IMR-90 (cell line): ENCODE measurements at regions not wholly inside any gene's neighbourhood (a gene's known extent, or its start where the extent isn't known, plus 50 kb on each side); places are given as distances from the start of the nearest gene placed in this dataset.

Source experiments
- ATAC-seq: fragments of 200-7000 bp; cut with Tn5 transposase; 2 replicates; pipeline ENCODE4 v1.9.1; 2020; ENCODE audit warnings: low read depth, mild to moderate bottlenecking, moderate library complexity
- BruUV-seq: library from RNA; stranded (reverse); fragments of 400-500 nt; replicated peaks from 2 replicates; lab custom pipeline; 2021; lab: Mats Ljungman, UMichigan
- CTCF ChIA-PET: fragments of 300-600 bp; formaldehyde crosslinking; extraction: SDS; loops from one replicate; lab custom pipeline; 2021; ENCODE audit warnings: antibody characterized with exemption; lab: Yijun Ruan, JAX
- POLR2A ChIA-PET: fragments of 300-600 bp; sonication (Branson Sonifier 250); formaldehyde crosslinking; loops from one replicate; lab custom pipeline; 2022; ENCODE audit warnings: antibody characterized with exemption; ENCODE audit not compliant: unreplicated experiment; lab: Charles Lee
- DNase-seq: peaks from one replicate; pipeline ENCODE4 v3.0.0; 2013
- H2AFZ ChIP-seq: replicated peaks from 2 replicates; pipeline ENCODE3; 2013; ENCODE audit warnings: low read length, mild to moderate bottlenecking; ENCODE audit not compliant: poor library complexity
- H2AK5ac ChIP-seq: 2 replicates; pipeline ENCODE4 v1.6.1; 2013; ENCODE audit warnings: low read depth, low read length, inconsistent platforms
- H2AK9ac ChIP-seq: replicated peaks from 2 replicates; pipeline ENCODE3; 2013; ENCODE audit warnings: mild to moderate bottlenecking, low read depth, low read length, moderate library complexity; ENCODE audit not compliant: poor library complexity
- H2BK120ac ChIP-seq: 2 replicates; pipeline ENCODE4 v1.6.1; 2013; ENCODE audit warnings: low read depth, low read length, inconsistent platforms
- H2BK15ac ChIP-seq: 3 replicates; pipeline ENCODE4 v1.6.1; 2013; ENCODE audit warnings: low read depth, low read length, inconsistent platforms
- H2BK20ac ChIP-seq: 2 replicates; pipeline ENCODE4 v1.6.1; 2013; ENCODE audit warnings: low read depth, mild to moderate bottlenecking, inconsistent platforms, low read length, moderate library complexity
- H2BK5ac ChIP-seq: 2 replicates; pipeline ENCODE4 v1.6.1; 2013; ENCODE audit warnings: mild to moderate bottlenecking, low read depth, low read length, inconsistent platforms; ENCODE audit not compliant: poor library complexity, severe bottlenecking
- H3K14ac ChIP-seq: replicated peaks from 2 replicates; pipeline ENCODE4 v1.6.1; 2013; ENCODE audit warnings: low read depth, low read length, inconsistent platforms
- H3K18ac ChIP-seq: 2 replicates; pipeline ENCODE4 v1.6.1; 2013; ENCODE audit warnings: low read depth, low read length, control low read depth
- H3K23ac ChIP-seq: 2 replicates; pipeline ENCODE4 v1.6.1; 2013; ENCODE audit warnings: low read depth, low read length, inconsistent platforms
- H3K27ac ChIP-seq: 2 replicates; pipeline ENCODE4 v1.5.1; 2013; ENCODE audit warnings: mild to moderate bottlenecking, control low read depth, low read length; ENCODE audit not compliant: insufficient read depth
- H3K27me3 ChIP-seq: 2 replicates; pipeline ENCODE4 v1.6.1; 2013; ENCODE audit warnings: low read length; ENCODE audit not compliant: control insufficient read depth, insufficient read depth
- H3K36me3 ChIP-seq: 2 replicates; pipeline ENCODE4 v1.6.1; 2013; ENCODE audit warnings: low read length, mixed read lengths; ENCODE audit not compliant: control insufficient read depth, insufficient read depth
- H3K4ac ChIP-seq: 2 replicates; pipeline ENCODE4 v1.6.1; 2013; ENCODE audit warnings: low read depth, low read length, inconsistent platforms
- H3K4me1 ChIP-seq: 2 replicates; pipeline ENCODE4 v1.6.1; 2013; ENCODE audit warnings: low read length, mixed read lengths; ENCODE audit not compliant: control insufficient read depth, insufficient read depth
- H3K4me2 ChIP-seq: 2 replicates; pipeline ENCODE4 v1.6.1; 2013; ENCODE audit warnings: low read depth, mild to moderate bottlenecking, control low read depth, low read length, moderate library complexity
- H3K4me3 ChIP-seq: 2 replicates; pipeline ENCODE4 v1.5.1; 2013; ENCODE audit warnings: low read depth, mild to moderate bottlenecking, control low read depth, low read length, moderate library complexity; ENCODE audit not compliant: insufficient read depth
- H3K56ac ChIP-seq: 2 replicates; pipeline ENCODE4 v1.6.1; 2013; ENCODE audit warnings: low read length, inconsistent platforms; ENCODE audit not compliant: insufficient read depth; ENCODE audit errors: extremely low read depth
- H3K79me1 ChIP-seq, 2 experiments: 2 replicates each; pipeline ENCODE4 v1.6.1; 2013; ENCODE audit warnings: low read length in 2 of 2, inconsistent platforms in 1 of 2, low read depth in 1 of 2
- H3K9ac ChIP-seq: 2 replicates; pipeline ENCODE4 v1.6.1; 2013; ENCODE audit warnings: low read depth, low read length, control low read depth
- H3K9me1 ChIP-seq: 2 replicates; pipeline ENCODE4 v1.6.1; 2013; ENCODE audit warnings: low read length, inconsistent platforms; ENCODE audit not compliant: insufficient read depth
- H3K9me3 ChIP-seq: 2 replicates; pipeline ENCODE4 v1.6.1; 2013; ENCODE audit warnings: low read length; ENCODE audit not compliant: control insufficient read depth, insufficient read depth
- H4K20me1 ChIP-seq: 2 replicates; pipeline ENCODE4 v1.6.1; 2013; ENCODE audit warnings: low read length, inconsistent platforms; ENCODE audit not compliant: insufficient read depth
- H4K5ac ChIP-seq: 2 replicates; pipeline ENCODE4 v1.6.1; 2013; ENCODE audit warnings: mild to moderate bottlenecking, low read depth, low read length, control low read depth
- H4K8ac ChIP-seq, 2 experiments: 2 replicates each; pipeline ENCODE4 v1.6.1; 2013; ENCODE audit warnings: low read depth in 2 of 2, low read length in 2 of 2, control low read depth in 1 of 2, inconsistent platforms in 1 of 2
- H4K91ac ChIP-seq: 2 replicates; pipeline ENCODE4 v1.6.1; 2013; ENCODE audit warnings: low read depth, low read length, inconsistent platforms; ENCODE audit not compliant: insufficient read depth
- BHLHE40 ChIP-seq: fragments of 150-350 bp; IDR thresholded peaks from 2 replicates; pipeline ENCODE4 v1.6.1; 2016; ENCODE audit warnings: mild to moderate bottlenecking, low read depth, low read length
- CEBPB ChIP-seq: IDR thresholded peaks from 2 replicates; pipeline ENCODE4 v1.6.1; 2012; ENCODE audit warnings: low read depth, low read length, improper control_type of control experiment
- CHD1 ChIP-seq: IDR thresholded peaks from 2 replicates; pipeline ENCODE4 v1.6.1; 2012; ENCODE audit warnings: low read depth, low read length, improper control_type of control experiment
- CTCF ChIP-seq: conservative IDR thresholded peaks from 2 replicates; pipeline ENCODE4 v1.5.1; 2012; ENCODE audit warnings: mild to moderate bottlenecking, low read depth, low read length, improper control_type of control experiment
- FOS ChIP-seq: fragments of 150-350 bp; IDR thresholded peaks from 2 replicates; pipeline ENCODE4 v1.6.1; 2016; ENCODE audit warnings: low read depth, low read length
- MAFK ChIP-seq: IDR thresholded peaks from 2 replicates; pipeline ENCODE4 v1.6.1; 2012; ENCODE audit warnings: low read depth, low read length, improper control_type of control experiment
- MAZ ChIP-seq: IDR thresholded peaks from 2 replicates; pipeline ENCODE4 v1.6.1; 2012; ENCODE audit warnings: low read depth, mild to moderate bottlenecking, low read length, improper control_type of control experiment, moderate library complexity, borderline replicate concordance
- MXI1 ChIP-seq: IDR thresholded peaks from 2 replicates; pipeline ENCODE4 v1.6.1; 2012; ENCODE audit warnings: low read depth, mild to moderate bottlenecking, low read length, moderate library complexity, borderline replicate concordance
- NFE2L2 ChIP-seq: fragments of 150-350 bp; IDR thresholded peaks from 2 replicates; pipeline ENCODE4 v1.6.1; 2016; ENCODE audit warnings: low read depth, mild to moderate bottlenecking, low read length
- POLR2A ChIP-seq: IDR thresholded peaks from 2 replicates; pipeline ENCODE4 v1.6.1; 2012; ENCODE audit warnings: mild to moderate bottlenecking, low read depth, low read length
- RAD21 ChIP-seq: IDR thresholded peaks from 2 replicates; pipeline ENCODE4 v1.6.1; 2012; ENCODE audit warnings: low read length, improper control_type of control experiment
- RCOR1 ChIP-seq: IDR thresholded peaks from 2 replicates; pipeline ENCODE4 v1.6.1; 2012; ENCODE audit warnings: mild to moderate bottlenecking, low read length, improper control_type of control experiment; ENCODE audit not compliant: insufficient replicate concordance
- RFX5 ChIP-seq: IDR thresholded peaks from 2 replicates; pipeline ENCODE4 v1.8.0; 2012; ENCODE audit warnings: low read depth, mild to moderate bottlenecking, low read length, moderate library complexity
- SMC3 ChIP-seq: fragments of 150-350 bp; IDR thresholded peaks from 2 replicates; pipeline ENCODE4 v1.6.1; 2016; ENCODE audit warnings: low read depth, mild to moderate bottlenecking, antibody characterized with exemption, low read length, moderate library complexity
- WGBS, 2 experiments: methylation state at CpG; one replicate each; pipeline versions ENCODE4 v1.1.5 to v1.1.7; 2013; ENCODE audit warnings: missing lambda C conversion rate in 2 of 2; ENCODE audit not compliant: insufficient read length in 1 of 2; ENCODE audit errors: extremely low coverage in 2 of 2; 5-methylcytosine and 5-hydroxymethylcytosine counted together
- dilution Hi-C: fragments of 300-500 bp; cut with HindIII; formaldehyde crosslinking; loops from one replicate; pipeline ENCODE4 v1.14.3; 2018; ENCODE audit warnings: low sequenced_read_pairs; ENCODE audit not compliant: unreplicated experiment
- in situ Hi-C: fragments of 300-500 bp; cut with MboI; formaldehyde crosslinking; loops from 3 replicates; pipeline ENCODE4 v1.14.3; 2019; ENCODE audit warnings: low sequenced_read_pairs, inconsistent platforms, mixed read lengths
- intact Hi-C: fragments of 100-400 bp; cut with micrococcal nuclease; formaldehyde crosslinking; loops from 2 replicates; pipeline ENCODE4 v1.10.0; 2022
- TF ChIP-seq, protein P1 (sequence below): fragments of 150-350 bp; IDR thresholded peaks from 2 replicates; pipeline ENCODE4 v1.6.1; 2017; ENCODE audit warnings: mild to moderate bottlenecking, antibody characterized with exemption, low read length, low read depth
- TF ChIP-seq, protein P2 (sequence below): fragments of 150-350 bp; IDR thresholded peaks from 2 replicates; pipeline ENCODE4 v1.6.1; 2016; ENCODE audit warnings: low read depth, mild to moderate bottlenecking, low read length, moderate library complexity, borderline replicate concordance

DNA sequence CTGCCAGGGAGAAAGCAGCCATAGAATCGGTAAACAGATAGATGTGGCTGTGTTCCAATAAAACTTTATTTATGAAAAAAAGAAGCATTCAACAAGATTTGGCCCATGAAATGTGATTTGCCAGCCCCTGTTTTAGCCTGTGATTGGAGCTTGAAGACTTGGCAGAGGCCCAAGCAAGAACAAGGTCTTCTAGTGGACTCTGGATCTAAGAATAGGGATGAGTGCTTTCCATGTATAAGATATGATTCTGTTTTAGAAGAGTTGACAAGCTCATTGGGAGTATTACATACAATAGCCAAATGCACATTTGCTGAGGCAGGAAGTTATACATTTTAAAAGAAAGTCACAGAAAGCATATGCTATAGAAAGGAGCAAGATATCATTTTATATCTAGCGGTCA is 175.6 kb upstream of the LUZP2 start:
- H3K9me1 ChIP-seq: no peaks in the 10 kb centered on the region
- H2BK15ac ChIP-seq: no peak overlapping the region
- H3K36me3 ChIP-seq: no peaks in the 10 kb centered on the region
- no peak for TF ChIP-seq SMC3
- no peak for TF ChIP-seq BHLHE40
- no peak for TF ChIP-seq CTCF
- no peak for TF ChIP-seq FOS
- TF ChIP-seq MAFK: no peak
- no peak for TF ChIP-seq RFX5
- no peak for TF ChIP-seq CEBPB
- TF ChIP-seq, protein P1, sequence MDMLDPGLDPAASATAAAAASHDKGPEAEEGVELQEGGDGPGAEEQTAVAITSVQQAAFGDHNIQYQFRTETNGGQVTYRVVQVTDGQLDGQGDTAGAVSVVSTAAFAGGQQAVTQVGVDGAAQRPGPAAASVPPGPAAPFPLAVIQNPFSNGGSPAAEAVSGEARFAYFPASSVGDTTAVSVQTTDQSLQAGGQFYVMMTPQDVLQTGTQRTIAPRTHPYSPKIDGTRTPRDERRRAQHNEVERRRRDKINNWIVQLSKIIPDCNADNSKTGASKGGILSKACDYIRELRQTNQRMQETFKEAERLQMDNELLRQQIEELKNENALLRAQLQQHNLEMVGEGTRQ: no peak
- no peak for TF ChIP-seq MAZ
- TF ChIP-seq, protein P2, sequence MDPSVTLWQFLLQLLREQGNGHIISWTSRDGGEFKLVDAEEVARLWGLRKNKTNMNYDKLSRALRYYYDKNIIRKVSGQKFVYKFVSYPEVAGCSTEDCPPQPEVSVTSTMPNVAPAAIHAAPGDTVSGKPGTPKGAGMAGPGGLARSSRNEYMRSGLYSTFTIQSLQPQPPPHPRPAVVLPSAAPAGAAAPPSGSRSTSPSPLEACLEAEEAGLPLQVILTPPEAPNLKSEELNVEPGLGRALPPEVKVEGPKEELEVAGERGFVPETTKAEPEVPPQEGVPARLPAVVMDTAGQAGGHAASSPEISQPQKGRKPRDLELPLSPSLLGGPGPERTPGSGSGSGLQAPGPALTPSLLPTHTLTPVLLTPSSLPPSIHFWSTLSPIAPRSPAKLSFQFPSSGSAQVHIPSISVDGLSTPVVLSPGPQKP: no peak
- no peak for TF ChIP-seq RCOR1
- no peak for TF ChIP-seq RAD21
- no peak for TF ChIP-seq NFE2L2
- no peak for TF ChIP-seq CHD1
- no peak for TF ChIP-seq MXI1
- no peak for TF ChIP-seq POLR2A
- H2AK9ac ChIP-seq: no peak overlapping the region
- no peak overlapping the region for H2AFZ ChIP-seq
- no peak overlapping the region for H2BK5ac ChIP-seq
- no peaks in the 10 kb centered on the region for H3K27me3 ChIP-seq
- no peak overlapping the region for H3K4me3 ChIP-seq
- no peak overlapping the region for H3K14ac ChIP-seq
- WGBS, 2 experiments: no CpG with 5 or more reads among the region's 2 CpGs
- no peaks in the 10 kb centered on the region for H4K20me1 ChIP-seq
- POLR2A ChIA-PET: no interaction called here
- H3K4me1 ChIP-seq: no peaks in the 10 kb centered on the region
- H2BK120ac ChIP-seq: no peak overlapping the region
- dilution Hi-C loops: no loop called here
- H3K4ac ChIP-seq: no peak overlapping the region
- no peak overlapping the region for H4K8ac ChIP-seq
- H3K9ac ChIP-seq: no peak overlapping the region
- DNase-seq: no peak
- H2BK20ac ChIP-seq: no peak overlapping the region
- ATAC-seq: no peak
- H4K91ac ChIP-seq: no peak overlapping the region
- H3K4me2 ChIP-seq: no peak overlapping the region
- CTCF ChIA-PET: no interaction called here
- intact Hi-C loops: no loop called here
- in situ Hi-C loops: no loop called here
- no peaks in the 10 kb centered on the region for H3K79me1 ChIP-seq
- no peak overlapping the region for H3K23ac ChIP-seq
- H3K9me3 ChIP-seq: peaks cover 7% of the 10 kb centered on the region; the same call in 1 of the 2 replicates
- H3K56ac ChIP-seq: no peak overlapping the region
- H4K5ac ChIP-seq: no peak overlapping the region
- BruUV-seq: no TSS peak
- H3K27ac ChIP-seq: no peak overlapping the region
- no peak overlapping the region for H2AK5ac ChIP-seq
- H3K18ac ChIP-seq: no peak overlapping the region
